ENCODE measurements at regions not wholly inside any gene's neighbourhood (a gene's known extent, or its start where the extent isn't known, plus 50 kb on each side); places are given as distances from the start of the nearest gene placed in this dataset.
"Not testable (repeated sequence)": the region's sequence is repeated elsewhere in the genome, so short reads cannot be mapped to it uniquely, and the experiment has no call there.

DNA sequence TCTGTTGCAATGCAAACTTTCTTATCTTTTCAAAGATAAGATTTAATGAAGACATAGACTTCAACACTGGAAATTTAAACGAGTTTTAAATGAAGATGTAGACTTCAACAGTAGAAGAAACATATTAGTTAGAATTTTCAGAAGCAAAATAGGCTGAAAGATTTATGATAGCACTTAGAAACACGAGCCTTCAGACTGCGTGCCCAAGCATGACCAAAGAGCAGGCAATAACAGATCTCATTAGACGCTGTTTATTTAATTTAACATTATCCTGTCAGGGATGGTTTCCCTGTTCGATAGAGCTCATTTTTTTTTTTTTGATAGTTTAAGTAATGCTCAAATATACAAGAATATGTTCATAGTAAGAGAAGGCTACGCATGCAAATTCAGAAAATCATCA lies 604.7 kb upstream of the SOX9 start:
- no peak for DNase-seq (ENCODE audit: low spot score)

DNA sequence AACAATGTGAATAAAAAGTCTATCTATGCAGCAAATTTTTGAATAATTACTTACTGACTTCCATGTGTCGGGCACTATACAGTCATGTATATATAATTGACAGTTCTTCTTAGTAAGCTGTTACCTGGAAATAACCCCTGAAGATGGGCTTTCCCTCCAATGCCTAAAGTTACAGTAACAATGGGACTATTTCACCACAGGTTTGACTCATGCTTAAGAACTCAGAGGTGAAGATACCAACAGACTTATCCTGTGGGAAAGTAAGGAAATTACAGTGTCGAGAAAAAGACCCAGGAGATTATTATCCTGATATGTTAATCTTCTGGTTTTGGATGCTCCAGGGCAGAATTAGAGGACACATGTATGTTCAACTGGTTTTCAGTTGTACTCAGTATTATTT lies 601.5 kb upstream of the SOX9 start:
- DNase-seq (ENCODE audit: low spot score): peak; percentile 19

DNA sequence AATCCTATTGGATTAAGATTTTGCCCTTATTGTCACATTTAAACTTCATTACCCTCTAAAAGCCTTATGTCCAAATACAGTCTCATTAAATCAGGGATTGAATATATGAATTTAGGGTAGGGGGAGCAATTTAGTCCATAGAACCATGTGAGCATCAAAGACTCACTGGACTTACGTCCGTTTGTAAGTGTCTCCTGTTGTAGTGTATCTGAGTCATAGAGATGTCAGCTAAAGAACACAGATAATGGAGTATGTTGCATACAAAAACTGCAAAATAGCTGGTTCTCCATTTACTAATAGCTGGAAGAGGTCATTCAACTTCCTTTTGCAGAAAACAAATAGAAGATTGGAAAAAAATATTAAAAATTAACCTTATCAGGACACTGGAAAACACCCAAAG lies 599.1 kb upstream of the SOX9 start:
- no peak for DNase-seq (ENCODE audit: low spot score)

DNA sequence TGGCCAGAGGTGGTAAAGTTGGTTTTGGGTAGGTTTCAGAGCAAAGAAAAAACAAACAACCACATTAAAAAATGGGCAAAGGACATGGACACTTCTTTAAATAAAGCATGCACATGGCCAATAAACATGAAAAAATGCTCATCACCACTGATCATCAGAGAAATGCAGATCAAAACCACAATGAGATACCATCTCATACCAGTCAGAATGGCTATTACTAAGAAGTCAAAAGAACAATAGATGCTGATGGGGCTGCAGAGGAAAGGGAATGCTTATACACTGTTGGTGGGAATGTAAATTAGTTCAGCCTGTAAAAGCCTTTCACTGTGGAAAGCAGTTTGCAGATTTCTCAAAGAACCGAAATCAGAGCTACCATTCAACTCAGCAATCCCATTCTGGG lies 598.4 kb upstream of the SOX9 start:
- DNase-seq (ENCODE audit: low spot score): peak; percentile 19

DNA sequence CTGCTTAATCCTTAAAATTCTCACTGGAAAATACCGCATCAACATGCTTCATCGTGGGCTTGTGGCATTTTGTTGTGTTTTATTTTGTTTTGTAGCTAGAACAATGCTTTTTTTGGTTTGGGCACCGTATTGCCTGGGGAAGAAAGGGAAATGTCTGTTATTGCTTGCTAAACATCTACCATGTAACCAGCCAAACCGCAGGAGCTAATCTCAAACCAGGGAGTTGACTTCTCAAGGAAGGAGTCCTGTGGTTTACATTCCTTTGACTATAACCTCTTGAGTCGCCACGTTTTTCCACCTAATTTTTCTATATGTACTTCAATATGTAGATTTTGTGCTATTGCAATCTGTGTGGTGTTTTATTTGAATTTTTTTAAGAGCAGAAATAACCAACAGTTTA lies 593.5 kb upstream of the SOX9 start:
- no peak for DNase-seq (ENCODE audit: low spot score)

DNA sequence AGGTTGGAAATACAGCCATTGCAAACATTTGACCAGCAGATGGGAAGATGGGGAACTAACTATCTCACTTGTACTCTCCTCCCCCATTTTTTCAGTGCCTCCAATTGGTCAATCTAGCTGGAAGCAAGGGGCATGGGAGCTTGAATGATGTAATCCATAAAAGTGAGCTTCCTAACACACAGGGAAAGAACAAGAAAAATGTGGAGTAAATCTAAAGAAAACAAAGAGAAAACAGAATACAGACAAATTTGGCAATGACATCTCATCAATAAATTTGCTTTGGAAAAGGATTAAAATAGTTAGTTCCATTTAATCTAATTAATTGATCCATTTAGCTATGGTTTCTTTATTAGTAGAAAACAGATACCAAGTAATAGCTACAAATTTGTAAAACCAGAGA lies 592.6 kb upstream of the SOX9 start:
- DNase-seq (ENCODE audit: low spot score): no peak

DNA sequence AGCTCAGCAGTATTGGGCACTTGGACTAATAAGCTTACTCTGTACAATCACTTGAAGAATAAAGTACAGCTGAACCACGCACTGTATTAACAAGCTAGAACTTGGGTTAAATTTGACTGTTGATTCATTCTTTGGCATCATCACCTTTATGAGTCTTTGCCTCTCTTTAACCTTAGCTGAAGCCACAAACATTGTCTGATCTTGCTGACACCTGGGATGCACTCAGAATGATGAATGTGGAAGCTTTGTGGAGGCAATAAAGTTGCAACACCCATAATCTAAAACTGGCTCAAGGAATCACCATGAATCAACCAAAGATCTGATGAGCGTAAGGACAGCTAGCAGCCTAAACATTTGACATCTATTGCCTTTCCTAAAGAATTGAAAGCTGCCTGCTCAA lies 590.6 kb upstream of the SOX9 start:
- peak; percentile 59 for DNase-seq (ENCODE audit: low spot score)

DNA sequence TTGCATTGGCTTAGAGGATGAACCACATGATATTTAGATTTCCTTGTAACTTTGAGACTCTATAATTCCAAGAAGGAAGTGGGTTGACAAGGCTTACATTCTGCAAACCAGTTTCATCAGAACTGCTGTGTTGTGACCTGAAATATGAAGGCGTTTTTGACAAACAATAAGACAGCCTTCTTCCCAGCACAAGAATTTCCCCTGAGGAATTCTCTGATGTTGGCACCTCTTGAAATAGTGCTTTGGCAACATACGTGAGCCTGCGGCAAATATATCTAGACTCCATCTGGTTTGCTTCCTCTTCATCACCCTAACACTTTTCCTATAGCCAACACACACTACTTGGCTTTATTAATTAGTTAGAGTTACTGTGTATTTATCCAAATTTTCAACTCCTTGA lies 585.5 kb upstream of the SOX9 start:
- no peak for DNase-seq (ENCODE audit: low spot score)

DNA sequence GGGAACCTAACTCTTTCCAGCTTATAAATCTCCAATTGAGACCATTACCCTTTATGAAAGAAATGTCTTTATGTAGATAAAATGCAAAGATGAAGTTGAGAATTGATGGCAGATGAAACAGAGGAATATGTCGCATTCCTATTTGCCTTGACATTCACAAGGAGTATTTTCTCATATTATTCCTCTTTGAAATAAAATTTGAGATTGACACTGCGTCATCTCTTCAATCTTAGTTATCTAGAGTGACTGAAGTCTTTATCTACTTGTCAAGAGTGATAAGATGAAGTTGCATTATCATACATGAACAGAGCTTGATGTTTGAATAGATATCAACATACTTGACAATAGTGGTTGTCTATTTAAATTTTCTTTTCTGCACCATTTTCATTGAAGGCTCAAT lies 574.4 kb upstream of the SOX9 start:
- DNase-seq (ENCODE audit: low spot score): no peak

DNA sequence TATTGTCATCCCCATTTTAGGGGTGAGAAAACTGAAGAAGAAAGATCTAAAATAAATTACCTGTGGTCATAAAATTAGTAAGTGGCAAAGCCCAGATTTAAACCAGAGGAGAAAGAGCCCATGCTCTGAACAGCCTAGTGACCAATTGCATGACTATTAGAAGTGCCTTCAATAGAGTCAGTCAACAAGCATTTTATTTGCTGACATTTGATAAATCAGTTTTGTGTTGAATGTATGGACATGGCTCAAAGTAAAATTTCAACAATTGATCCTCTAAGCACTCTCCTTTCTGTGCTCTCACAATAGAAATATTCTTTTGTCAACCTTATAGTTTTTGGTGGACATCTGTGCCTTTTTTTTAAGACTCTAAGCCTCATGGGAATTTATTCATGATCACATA lies 572.9 kb upstream of the SOX9 start:
- no peak for DNase-seq (ENCODE audit: low spot score)

DNA sequence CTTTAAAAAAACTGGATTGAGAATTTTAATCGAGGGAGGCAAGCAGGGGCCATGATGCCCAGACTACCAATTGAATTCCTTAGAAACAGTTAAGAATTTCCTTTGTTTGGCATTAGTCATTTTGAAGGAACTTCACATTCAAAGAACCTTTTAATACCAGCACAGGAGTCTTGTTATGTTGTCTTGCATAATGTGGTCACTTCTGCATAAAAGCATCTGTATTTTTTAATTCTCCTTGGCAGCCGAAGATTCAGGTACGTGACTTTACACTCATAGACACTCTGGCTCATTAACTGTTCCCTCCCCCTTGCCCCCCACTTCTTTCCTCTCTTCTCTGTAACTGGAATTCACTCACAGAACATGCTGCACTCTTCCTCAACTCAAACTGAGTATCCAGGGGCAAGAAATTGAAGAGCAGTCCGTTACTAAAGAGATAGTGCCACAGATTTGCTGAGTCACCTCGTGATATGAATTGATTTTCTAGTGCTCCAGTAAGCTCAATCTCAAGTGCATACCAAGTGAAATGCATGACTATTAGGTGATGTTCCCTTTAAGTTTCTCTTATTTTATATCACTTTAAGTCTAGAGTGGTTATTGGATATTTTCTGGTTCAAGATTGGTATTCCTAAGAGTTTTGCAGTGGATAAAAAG lies 572.2 kb upstream of the SOX9 start:
- DNase-seq (ENCODE audit: low spot score): peak; percentile 28

DNA sequence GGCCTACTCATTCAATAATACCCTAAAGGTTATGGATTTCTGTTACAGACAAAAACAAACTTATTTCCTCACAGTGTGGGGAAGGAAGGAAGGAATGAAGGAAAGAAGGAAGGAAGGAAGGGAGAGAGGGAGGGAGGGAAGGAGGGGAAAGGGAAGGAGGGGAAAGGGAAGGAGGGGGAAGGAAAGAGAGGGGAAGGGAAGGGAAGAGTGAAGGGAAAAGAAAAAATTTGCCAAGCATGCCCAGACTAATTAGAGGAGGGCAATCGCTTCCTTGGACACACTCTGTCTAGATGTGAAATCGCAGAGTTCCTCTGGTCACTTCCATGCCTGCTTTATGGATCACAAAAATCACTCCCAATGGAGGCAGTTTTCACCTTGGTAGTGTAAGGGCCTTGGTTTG lies 570.1 kb upstream of the SOX9 start:
- no peak for DNase-seq (ENCODE audit: low spot score)

DNA sequence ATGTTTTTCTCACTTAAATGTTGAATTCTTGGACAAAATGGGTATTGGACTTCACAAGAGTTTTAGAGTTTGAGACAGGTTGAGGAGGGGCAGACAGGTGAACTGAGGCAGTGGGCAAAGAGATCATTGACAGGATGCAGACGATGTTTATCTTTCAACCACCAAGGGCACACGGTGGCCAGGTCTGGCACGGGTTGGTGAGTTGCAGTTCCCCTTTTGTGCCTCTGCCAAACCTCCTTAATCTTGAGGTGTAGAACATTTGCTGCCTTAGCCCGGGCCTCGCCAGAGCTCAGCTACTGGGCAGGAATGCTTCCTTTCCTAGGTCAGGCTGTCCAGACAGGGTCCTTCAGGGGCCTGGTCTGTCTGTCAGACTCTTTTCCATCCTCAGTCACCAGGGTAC lies 567.4 kb upstream of the SOX9 start:
- no peak for DNase-seq (ENCODE audit: low spot score)

DNA sequence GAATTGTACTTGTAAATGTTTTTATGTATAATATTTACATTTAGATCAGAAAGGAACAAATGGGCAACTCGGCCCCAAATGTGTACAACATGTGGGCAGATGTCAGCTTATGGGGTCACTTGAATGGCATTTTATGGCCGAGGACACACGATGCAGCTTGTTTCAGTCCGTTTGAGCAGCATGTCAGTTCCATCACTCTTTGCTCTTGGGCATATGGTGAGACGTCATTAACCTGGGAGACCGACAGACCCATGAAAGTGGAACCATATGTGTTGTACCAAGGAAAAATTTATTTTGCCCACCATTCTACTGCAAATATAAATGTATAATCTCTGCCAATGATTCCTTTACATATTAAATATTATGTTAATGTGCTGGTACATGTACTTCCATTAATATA lies 561.9 kb upstream of the SOX9 start:
- no peak for DNase-seq (ENCODE audit: low spot score)

DNA sequence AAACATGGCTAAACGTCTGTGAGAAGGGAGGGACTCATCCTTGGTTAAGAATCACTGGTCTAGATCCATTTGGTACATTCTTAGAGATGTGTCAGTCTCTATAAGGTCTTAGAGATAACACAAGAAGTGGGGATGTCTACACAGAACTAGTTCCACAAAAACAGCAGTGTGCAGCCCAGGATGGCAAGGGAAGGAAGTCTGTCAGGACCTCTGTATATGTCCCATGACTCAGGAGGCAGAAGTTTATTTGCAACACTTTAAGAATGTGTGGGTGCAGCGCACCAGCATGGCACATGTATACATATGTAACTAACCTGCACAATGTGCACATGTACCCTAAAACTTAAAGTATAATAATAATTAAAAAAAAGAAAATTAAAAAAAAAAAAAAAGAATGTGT lies 548.5 kb upstream of the SOX9 start:
- DNase-seq (ENCODE audit: low spot score): no peak

DNA sequence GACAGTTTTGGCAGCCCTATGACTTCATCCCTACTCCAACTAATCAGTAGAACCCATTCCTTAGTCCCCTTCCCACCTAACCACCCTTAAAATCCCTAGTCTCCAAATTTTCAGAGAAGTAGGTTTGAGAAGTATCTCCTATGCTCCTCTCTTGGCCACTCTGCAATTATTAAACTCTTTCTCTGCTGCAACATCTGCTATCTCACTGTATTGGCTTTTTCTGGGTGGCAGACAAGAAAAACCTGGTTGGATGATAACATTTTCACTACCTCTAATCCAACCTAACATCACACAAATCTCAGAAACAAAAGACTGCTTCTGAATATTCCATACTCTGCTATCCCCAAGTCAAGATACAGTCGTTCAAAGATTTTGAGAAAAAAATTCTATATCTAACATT lies 542.4 kb upstream of the SOX9 start:
- no peak for DNase-seq (ENCODE audit: low spot score)

DNA sequence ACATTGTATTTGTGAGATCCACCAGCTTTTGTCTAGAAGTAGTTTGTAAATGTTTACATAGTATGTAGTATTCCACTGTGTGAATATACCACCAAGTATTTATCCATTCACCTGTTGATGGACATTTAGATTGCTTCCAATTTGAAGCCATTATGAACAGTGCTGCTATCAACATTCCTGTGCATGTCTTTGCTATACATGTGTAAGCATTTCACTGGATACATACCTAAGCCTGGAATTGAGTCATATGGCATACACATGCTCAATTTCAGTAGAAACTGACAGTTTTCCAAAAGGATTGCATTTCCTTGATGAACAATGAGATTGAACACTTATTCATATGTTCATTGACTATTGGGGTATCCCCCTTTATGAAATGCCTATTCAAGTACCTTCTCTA lies 540.6 kb upstream of the SOX9 start:
- DNase-seq (ENCODE audit: low spot score): no peak

DNA sequence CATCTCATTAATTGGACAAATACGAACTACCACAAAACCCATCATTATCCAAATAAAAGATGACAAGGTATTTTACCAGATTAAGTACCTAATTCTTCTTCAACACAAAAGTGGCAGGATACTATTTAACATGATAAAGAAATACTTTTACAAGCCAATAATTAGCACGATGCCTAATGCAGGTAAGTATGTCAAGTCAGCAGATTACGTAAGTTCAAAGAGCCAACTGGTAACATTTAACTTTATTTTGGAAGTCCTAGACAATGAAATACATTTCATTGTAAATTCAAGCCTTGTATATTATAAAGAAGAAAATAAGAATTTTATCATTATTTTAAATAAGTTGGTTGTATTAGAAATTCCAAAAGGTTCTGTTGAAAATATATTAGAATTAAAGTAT lies 535.3 kb upstream of the SOX9 start:
- no peak for DNase-seq (ENCODE audit: low spot score)

DNA sequence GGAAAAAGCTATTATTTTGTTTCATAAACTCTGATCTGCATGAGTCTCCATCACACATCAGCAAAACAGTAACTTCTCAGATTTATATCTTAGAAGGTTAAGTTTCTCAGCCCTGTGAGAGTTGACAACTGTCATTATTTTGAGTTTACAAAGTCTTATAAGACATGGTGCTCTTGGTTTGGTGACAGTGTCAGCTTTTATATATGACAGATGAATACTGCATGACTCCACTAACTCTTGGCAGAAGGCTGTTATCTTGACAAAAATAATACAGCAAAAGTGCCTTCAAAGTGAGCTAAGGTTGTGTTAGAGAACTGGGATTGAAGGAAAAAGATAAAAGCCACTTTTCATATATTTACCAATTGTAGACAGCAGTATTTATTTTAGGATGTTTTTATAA lies 528.4 kb upstream of the SOX9 start:
- DNase-seq (ENCODE audit: low spot score): no peak

DNA sequence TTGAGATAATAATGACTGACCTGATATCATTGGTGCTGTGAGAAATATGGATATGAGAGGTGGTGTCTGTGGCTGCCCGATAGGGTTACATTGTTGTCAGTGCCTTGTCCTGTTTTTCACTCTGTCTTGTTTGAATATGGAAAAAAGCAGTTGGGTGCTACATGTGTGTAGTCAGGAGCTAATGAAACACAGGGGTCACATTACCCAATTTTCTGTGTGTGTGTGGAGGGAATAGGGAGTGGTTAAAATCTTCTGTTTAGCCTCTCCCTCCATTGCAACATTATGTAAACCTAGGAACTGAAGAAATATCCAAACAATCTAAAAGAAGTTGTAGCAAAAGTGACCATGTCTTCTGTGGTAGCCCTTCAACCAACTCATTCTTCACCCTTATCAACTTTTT lies 527.7 kb upstream of the SOX9 start:
- DNase-seq (ENCODE audit: low spot score): no peak

DNA sequence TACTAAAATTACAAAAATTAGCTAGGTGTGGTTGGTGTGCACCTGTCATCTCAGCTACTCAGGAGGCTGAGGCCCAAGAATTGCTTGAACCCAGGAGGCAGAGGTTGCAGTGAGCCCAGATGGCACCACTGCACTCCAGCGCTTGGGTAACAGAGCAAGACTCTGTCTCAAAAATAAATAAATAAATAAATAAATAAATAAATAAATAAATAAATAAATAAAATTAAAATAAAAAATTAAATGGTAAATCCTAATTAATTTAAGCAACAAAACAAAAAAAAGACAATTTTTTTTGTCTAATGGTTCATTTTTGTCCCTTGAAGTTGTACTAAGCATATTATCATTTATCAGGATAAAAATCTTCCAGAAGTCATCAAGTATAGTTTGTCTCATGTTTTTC lies 521.2 kb upstream of the SOX9 start:
- not testable (repeated sequence) for DNase-seq (ENCODE audit: low spot score)

DNA sequence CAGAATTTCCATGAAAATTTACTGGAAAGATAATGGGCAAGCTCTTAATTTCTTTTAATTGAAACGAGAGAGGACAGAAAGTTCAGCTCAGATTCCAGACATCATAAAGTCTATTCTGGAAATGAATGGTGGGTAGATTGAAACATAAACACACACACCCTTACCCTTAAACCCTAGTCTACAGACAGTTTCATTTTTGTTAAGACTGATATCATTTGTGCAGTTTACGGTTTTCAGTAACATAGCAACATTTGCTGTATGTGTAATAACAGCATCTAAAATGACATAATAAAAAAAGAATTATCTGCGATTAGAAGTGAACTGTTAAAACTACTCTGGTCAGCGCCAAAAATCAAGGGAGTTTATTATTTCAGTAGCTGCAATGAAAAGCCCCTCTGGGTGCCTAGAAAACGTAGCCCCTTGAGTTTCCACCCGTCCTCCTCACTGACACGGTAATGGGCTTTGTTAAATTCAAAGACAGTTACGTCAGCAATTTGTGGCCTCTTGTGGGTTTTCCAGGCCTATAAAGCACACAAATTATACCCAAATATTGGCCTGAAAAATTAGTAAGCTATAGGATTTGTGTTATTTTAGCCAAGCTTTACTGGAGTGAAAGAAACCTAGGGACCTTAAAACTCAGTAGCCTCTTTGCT lies 520.6 kb upstream of the SOX9 start:
- DNase-seq (ENCODE audit: low spot score): no peak

DNA sequence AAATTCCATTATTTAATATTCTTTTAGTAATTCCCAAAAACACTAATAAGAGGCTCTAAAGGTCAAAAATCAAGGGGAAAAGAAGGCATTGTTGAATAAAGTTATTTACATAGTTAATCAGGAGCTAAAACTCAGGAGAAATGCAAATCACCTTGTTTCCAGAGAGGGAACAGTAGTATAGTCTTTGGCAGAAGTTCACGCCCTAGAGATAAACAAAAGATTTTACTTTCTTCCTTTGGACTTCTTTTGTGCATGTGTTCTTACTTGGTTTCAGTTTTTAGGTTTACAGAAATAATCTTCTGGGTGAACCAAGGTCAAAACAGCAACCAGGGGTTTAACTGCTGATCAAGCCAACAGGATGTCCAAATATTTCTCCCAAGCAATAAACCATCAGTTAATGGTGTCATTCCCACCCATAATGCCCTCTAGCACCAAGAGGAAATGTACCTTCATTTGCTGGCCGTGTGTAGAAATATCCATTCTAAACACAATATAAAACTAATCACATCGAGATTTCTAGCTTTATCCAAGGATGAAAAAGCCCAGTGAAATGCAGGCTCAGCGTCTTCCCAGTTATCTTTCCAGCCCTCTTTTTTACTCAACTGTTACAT lies 518.8 kb upstream of the SOX9 start:
- no peak for DNase-seq (ENCODE audit: low spot score)

DNA sequence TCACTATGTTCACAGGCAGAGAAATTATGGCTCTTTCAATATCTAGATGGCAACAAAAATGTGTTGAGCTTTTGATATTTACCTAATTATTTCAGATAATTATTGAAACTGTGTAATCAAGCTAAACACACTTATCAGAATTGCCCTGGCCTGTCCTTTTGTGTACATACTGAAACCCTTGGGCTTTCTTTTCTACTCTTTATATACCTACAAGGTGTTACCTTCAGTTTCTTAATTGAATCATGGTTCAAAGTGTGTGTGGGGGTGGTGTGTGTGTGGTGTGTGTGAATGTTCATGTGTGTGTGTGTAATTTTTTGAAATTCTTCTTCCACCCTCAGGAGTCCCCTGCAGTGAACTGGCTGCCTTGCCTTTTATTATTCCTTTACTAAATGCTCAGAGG lies 506.8 kb upstream of the SOX9 start:
- no peak for DNase-seq (ENCODE audit: low spot score)

Measured in A172 (cell line).